Spleen (tissue), 11 donors: ENCODE measurements at regions not wholly inside any gene's neighbourhood (a gene's known extent, or its start where the extent isn't known, plus 50 kb on each side); places are given as distances from the start of the nearest gene placed in this dataset.

ENCODE experiments used
- DNase-seq: peaks from one replicate; pipeline ENCODE4 v3.0.0-alpha.2; 2020
- H3K27ac ChIP-seq, 8 donors: fragments of 200-600 bp; sonication (generic) in 7 of 8; 1 replicate in 4 of 8; 2 replicates in 4 of 8; pipeline versions ENCODE4 v1.5.0 to v1.8.0; 2016 to 2021; ENCODE audit warnings: inconsistent platforms in 4 of 8, mild to moderate bottlenecking in 4 of 8, moderate library complexity in 1 of 8
- H3K27me3 ChIP-seq, 7 donors: fragments of 200-600 bp; sonication (generic) in 6 of 7; replicated peaks in 1 of 7; 1 replicate in 4 of 7; 2 replicates in 3 of 7; pipeline versions ENCODE4 v1.5.0 to v1.8.0; 2016 to 2021; ENCODE audit warnings: inconsistent platforms in 3 of 7, mild to moderate bottlenecking in 1 of 7
- H3K36me3 ChIP-seq, 6 donors: fragments of 200-600 bp; sonication (generic) in 5 of 6; 1 replicate in 4 of 6; 2 replicates in 2 of 6; pipeline versions ENCODE4 v1.5.0 to v1.8.0; 2016 to 2021; ENCODE audit warnings: inconsistent platforms in 2 of 6
- H3K4me1 ChIP-seq, 6 donors: fragments of 200-600 bp; sonication (generic) in 5 of 6; 1 replicate in 3 of 6; 2 replicates in 3 of 6; pipeline versions ENCODE4 v1.5.0 to v1.8.0; 2016 to 2021; ENCODE audit warnings: inconsistent platforms in 3 of 6
- H3K4me3 ChIP-seq, 8 donors: fragments of 200-600 bp; sonication (generic) in 7 of 8; 1 replicate in 4 of 8; 2 replicates in 4 of 8; pipeline versions ENCODE4 v1.5.0 to v1.8.0; 2016 to 2021; ENCODE audit warnings: inconsistent platforms in 4 of 8, mild to moderate bottlenecking in 4 of 8, moderate library complexity in 2 of 8
- H3K9me3 ChIP-seq, 8 donors: fragments of 200-600 bp; sonication (generic) in 7 of 8; 1 replicate in 4 of 8; 2 replicates in 4 of 8; pipeline versions ENCODE4 v1.5.0 to v1.8.0; 2016 to 2021; ENCODE audit warnings: inconsistent platforms in 4 of 8
- POLR2A ChIP-seq, 3 donors: fragments of 450-650 bp; IDR thresholded peaks; one replicate each; pipeline ENCODE4 v1.5.1; 2017; ENCODE audit warnings: antibody characterized with exemption in 3 of 3, mild to moderate bottlenecking in 1 of 3
- POLR2AphosphoS5 ChIP-seq, 3 donors: sonication (generic); formaldehyde crosslinking; IDR thresholded peaks; one replicate each; pipeline ENCODE4 v1.5.1; 2017; ENCODE audit warnings: antibody characterized with exemption in 3 of 3
- WGBS, 5 donors: extraction: QIAGEN DNeasy Blood & Tissue Kit in 3 of 5; methylation state at CpG; one replicate each; pipeline versions ENCODE4 v1.1.5 to v1.1.7; 2013 to 2018; 5-methylcytosine and 5-hydroxymethylcytosine counted together
- intact Hi-C: fragments of 100-400 bp; cut with DNase I; formaldehyde crosslinking; loops from one replicate; pipeline ENCODE4 v1.15.0; 2023; ENCODE audit warnings: low total_unique reads
- TF ChIP-seq, protein P1 (sequence below), 11 experiments: fragments of 200-600 bp in 7 of 11; fragments of 450-650 bp in 4 of 11; sonication (generic) in 4 of 11; IDR thresholded peaks in 8 of 11; conservative IDR thresholded peaks in 3 of 11; 1 replicate in 7 of 11; 2 replicates in 4 of 11; pipeline versions ENCODE4 v1.4.0 to v1.8.0; 2016 to 2021; ENCODE audit warnings: antibody characterized with exemption in 11 of 11, inconsistent platforms in 4 of 11, mild to moderate bottlenecking in 1 of 11
- donor health status: healthy with polysubstance abuse.
- donor health status: DM: no; HTN: no; CAD: no; lungs with moderate emphysema.
- donor health status: DM: no; HTN: no; CAD: no.
- donor health status: Bipolar disorder and iron deficiency.
- donor health status: healthy.
- donor health status: DM: no; HTN: no; CAD: no.
- donor health status: DM: yes; HTN: yes; CAD: no.

DNA sequence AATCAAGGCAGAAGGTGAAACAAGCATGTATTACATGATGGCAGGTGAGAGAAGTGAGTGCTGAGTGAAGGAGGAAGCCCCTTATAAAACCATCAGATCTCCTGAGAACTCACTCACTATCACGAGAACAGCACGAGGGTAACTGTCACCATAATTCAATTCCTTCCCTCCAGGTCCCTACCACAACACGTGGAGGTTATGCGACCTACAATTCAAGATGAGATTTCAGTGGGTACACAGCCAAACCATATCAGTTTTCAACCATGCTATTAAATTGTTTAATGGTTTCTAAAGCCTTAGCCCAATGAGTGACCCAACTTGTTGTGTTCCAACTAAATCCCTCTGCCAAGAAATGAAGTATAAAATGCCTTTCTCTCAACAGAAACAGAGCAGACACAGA, 519.8 kb downstream of the GBA3 start:
- H3K4me1 ChIP-seq: no peaks in the 10 kb centered on the region
- H3K9me3 ChIP-seq: peaks cover 0 to 7% (median 2%) of the 10 kb centered on the region in 8 donors
- no peak for DNase-seq
- WGBS, 5 donors: 70 to 85% (median 71%) methylated on average over 4 of the region's 4 CpGs
- intact Hi-C loops: no loop called here
- H3K27me3 ChIP-seq: no peaks in the 10 kb centered on the region
- no peaks in the 10 kb centered on the region for H3K36me3 ChIP-seq
- H3K4me3 ChIP-seq: no peak overlapping the region
- TF ChIP-seq POLR2AphosphoS5 (IDR thresholded peaks at IDR 0.05) (no peak), POLR2A (IDR thresholded peaks at IDR 0.05) (no peak)
- TF ChIP-seq, protein P1, sequence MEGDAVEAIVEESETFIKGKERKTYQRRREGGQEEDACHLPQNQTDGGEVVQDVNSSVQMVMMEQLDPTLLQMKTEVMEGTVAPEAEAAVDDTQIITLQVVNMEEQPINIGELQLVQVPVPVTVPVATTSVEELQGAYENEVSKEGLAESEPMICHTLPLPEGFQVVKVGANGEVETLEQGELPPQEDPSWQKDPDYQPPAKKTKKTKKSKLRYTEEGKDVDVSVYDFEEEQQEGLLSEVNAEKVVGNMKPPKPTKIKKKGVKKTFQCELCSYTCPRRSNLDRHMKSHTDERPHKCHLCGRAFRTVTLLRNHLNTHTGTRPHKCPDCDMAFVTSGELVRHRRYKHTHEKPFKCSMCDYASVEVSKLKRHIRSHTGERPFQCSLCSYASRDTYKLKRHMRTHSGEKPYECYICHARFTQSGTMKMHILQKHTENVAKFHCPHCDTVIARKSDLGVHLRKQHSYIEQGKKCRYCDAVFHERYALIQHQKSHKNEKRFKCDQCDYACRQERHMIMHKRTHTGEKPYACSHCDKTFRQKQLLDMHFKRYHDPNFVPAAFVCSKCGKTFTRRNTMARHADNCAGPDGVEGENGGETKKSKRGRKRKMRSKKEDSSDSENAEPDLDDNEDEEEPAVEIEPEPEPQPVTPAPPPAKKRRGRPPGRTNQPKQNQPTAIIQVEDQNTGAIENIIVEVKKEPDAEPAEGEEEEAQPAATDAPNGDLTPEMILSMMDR (IDR thresholded peaks at IDR 0.05 in 8 of 11, conservative IDR thresholded peaks at IDR 0.05 in 3 of 11): no peak
- H3K27ac ChIP-seq: no peak overlapping the region

DNA sequence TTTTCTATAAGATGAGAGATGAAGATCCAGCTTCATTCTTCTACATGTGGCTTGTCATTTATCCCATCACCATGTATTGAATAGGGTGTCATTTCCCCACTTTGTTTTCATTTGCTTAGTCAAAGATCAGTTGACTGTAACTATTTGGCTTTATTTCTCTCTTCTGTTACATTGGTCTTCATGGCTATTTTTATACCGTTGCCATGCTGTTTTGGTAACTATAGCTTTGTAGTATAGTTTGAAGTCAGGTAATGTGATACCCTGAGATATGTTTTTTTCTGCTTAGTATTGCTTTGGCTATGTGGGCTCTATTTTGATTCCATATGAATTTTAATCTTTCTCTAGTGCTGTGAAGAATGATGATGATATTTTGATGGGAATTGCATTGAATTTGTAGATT, 514.3 kb downstream of the GBA3 start:
- Histone ChIP-seq H3K4me1 (no peaks in the 10 kb centered on the region), H3K27me3 (no peaks in the 10 kb centered on the region), H3K27ac (no peak overlapping the region), H3K36me3 (no peaks in the 10 kb centered on the region), H3K9me3 (peaks cover 0 to 31% (median 18%) of the 10 kb centered on the region in 8 donors), H3K4me3 (no peak overlapping the region)
- WGBS, 5 donors: 65 to 85% (median 74%) methylated on average over 1 of the region's 1 CpG
- intact Hi-C loops: no loop called here
- no peak for TF ChIP-seq POLR2A (IDR thresholded peaks at IDR 0.05)
- TF ChIP-seq, protein P1 (IDR thresholded peaks at IDR 0.05 in 8 of 11, conservative IDR thresholded peaks at IDR 0.05 in 3 of 11): no peak
- TF ChIP-seq POLR2AphosphoS5 (IDR thresholded peaks at IDR 0.05): no peak
- DNase-seq: no peak

DNA sequence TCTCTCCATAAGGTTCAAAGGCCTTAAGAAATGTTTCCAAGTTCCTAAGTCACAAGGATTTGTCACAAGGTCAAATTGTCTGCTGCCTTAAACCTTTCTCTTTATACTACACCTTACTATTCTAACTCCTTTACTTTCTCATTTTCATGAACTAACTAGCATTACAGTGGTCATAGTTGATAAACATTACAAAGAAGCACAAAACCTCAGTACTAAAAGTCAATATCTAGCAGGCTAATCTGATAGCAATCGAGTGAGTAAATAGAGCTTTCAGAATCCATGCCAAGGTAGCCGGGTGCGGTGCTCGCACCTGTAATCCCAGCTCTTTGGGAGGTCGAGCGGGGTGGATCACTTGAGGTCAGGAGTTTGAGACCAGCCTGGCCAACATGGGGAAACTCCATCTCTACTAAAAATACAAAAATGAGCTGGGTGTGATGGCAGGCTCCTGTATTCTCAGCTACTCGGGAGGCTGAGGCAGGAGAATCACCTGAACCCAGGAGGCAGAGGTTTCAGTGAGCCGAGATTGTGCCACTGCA, 510.0 kb downstream of the GBA3 start:
- TF ChIP-seq POLR2AphosphoS5 (IDR thresholded peaks at IDR 0.05) (no peak), POLR2A (IDR thresholded peaks at IDR 0.05) (no peak)
- TF ChIP-seq, protein P1 (IDR thresholded peaks at IDR 0.05 in 8 of 11, conservative IDR thresholded peaks at IDR 0.05 in 3 of 11): no peak
- WGBS, 5 donors: 78 to 90% (median 88%) methylated on average over 8 of the region's 8 CpGs
- intact Hi-C loops: no loop called here
- no peak overlapping the region for H3K27ac ChIP-seq
- no peaks in the 10 kb centered on the region for H3K4me1 ChIP-seq
- H3K9me3 ChIP-seq: peaks cover 0 to 27% (median 16%) of the 10 kb centered on the region in 8 donors
- no peak for DNase-seq
- no peaks in the 10 kb centered on the region for H3K27me3 ChIP-seq
- H3K4me3 ChIP-seq: no peak overlapping the region
- no peaks in the 10 kb centered on the region for H3K36me3 ChIP-seq

DNA sequence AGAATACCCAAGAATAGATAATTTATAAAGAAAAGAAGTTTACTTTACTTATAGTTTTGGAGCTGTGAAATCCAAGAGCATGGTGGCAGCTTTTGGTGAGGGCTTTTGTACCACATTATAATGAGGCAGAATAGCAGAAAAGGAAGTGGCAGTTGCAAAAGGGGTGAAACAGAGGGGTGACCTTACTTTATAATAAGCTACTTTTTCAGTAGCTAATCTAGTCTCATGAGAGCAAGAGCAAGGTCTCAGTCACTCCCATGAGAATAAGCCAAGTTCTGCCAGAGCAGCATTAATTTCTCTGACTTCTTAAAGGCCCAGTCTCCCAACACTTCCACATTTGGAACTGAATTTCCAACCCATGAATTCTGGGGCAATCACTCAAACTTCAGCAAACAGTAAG, 502.0 kb downstream of the GBA3 start:
- Histone ChIP-seq H3K27me3 (no peaks in the 10 kb centered on the region), H3K9me3 (peaks cover 0 to 13% (median 0%) of the 10 kb centered on the region in 8 donors), H3K4me3 (no peak overlapping the region), H3K36me3 (no peaks in the 10 kb centered on the region), H3K27ac (no peak overlapping the region), H3K4me1 (no peaks in the 10 kb centered on the region)
- TF ChIP-seq POLR2AphosphoS5 (IDR thresholded peaks at IDR 0.05): no peak
- TF ChIP-seq, protein P1 (IDR thresholded peaks at IDR 0.05 in 8 of 11, conservative IDR thresholded peaks at IDR 0.05 in 3 of 11): no peak
- TF ChIP-seq POLR2A (IDR thresholded peaks at IDR 0.05): no peak
- no peak for DNase-seq
- intact Hi-C loops: no loop called here
